Superior temporal gyrus (tissue), 1 donor: ENCODE measurements at regions not wholly inside any gene's neighbourhood (a gene's known extent, or its start where the extent isn't known, plus 50 kb on each side); places are given as distances from the start of the nearest gene placed in this dataset.
"Not testable (repeated sequence)": the region's sequence is repeated elsewhere in the genome, so short reads cannot be mapped to it uniquely, and the experiment has no call there.

Experiments used
- DNase-seq: peaks from one replicate; pipeline ENCODE4 v3.0.0-alpha.2; 2016; ENCODE audit errors: extremely low spot score

DNA sequence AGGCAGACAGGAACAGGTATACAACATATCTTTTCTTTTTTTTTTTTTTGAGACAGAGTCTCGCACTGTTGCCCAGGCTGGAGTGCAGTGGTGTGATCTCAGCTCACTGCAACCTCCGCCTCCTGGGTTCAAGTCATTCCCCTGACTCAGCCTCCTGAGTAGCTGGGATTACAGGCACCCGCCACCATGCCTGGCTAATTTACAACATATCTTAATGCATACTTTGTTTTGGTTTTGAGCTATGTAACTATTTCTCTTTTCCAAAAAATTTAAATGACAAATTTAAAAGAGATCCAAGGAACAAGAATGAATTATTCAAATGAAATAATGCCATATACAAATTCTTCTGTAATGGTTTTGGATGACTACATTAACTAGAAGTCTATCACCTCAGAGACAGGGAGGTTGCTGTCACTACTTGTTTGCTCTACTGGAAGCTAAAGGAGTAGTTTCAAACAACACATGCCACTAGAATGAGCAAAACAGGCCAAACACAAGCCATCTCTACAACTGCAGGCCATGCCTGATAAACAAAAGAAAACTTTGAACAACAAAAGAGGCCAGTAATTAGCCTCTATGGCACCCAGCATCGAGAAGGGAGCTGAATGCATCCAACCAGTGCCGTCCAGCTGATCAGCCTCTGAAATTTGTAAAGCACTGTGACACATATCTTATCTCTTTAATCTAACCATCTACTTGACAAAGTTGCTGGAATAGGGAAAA lies 133.6 kb upstream of the VOPP1 start:
- DNase-seq: not testable (repeated sequence)

GRCh38 chr7:55702831-55703230 lies 130.5 kb upstream of the VOPP1 start:
- not testable (repeated sequence) for DNase-seq

DNA sequence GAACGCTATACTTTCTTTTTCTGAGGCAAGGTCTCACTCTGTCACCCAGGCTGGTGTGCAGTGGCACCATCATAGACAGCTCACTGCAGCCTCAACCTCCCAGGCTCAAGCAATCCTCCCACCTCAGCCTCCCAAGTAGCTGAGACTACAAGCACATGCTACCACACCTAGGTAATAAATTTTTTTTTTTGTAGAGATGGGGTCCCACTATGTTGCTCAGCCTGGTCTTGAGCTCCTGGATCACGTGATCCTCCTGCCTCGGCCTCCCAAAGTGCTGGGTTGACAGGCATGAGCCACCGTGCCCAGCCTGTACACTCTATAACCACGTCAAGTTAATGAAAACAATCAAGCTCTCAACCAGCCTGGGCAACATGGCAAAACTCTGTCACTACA lies 127.1 kb upstream of the VOPP1 start:
- not testable (repeated sequence) for DNase-seq

- not testable (repeated sequence) for DNase-seq
These were observed 126.5 kb upstream of the VOPP1 start for GRCh38 chr7:55698607-55699449.

DNA sequence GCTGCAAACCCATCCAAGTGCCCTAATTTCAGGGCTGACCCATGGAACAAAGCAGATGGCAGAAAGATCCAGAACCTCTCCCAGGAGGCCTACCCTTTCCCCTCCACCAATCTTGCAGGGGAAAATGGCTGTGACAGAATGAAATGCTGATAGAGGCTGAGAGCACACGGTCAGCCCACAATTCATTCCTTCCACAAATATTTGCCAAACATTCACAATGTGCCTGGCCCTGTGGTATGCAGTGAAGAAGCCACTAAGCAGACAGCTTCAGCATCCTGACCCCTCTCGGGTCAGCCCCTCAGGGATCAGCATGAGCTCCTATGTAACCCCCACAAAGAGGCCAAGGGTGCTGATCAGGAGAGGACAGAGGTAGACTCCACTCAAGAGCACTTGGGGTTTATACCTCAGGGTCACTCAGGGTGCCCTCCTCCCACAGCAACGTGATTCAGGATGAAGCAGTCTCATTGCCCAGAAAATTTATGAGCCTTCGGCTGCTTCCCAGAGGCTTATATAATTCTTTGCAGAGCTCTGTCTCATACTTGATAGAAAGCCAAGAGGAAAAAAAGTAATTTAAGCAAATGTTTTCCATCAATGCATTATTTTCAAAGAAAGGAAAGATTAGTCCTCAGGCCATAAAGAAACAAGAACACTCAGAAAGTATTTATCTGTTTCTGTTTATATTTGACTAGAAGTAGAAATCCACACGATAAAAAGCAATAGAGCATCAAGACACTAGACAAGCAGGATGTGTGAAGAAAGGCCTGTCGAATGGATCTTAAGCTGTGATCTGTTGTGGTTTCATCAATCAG lies 123.8 kb upstream of the VOPP1 start:
- not testable (repeated sequence) for DNase-seq

GRCh38 chr7:55694484-55694883 lies 122.2 kb upstream of the VOPP1 start:
- not testable (repeated sequence) for DNase-seq

GRCh38 chr7:55688684-55689681 lies 116.7 kb upstream of the VOPP1 start:
- not testable (repeated sequence) for DNase-seq

GRCh38 chr7:55688261-55688660 lies 116.0 kb upstream of the VOPP1 start:
- DNase-seq: not testable (repeated sequence)

DNA sequence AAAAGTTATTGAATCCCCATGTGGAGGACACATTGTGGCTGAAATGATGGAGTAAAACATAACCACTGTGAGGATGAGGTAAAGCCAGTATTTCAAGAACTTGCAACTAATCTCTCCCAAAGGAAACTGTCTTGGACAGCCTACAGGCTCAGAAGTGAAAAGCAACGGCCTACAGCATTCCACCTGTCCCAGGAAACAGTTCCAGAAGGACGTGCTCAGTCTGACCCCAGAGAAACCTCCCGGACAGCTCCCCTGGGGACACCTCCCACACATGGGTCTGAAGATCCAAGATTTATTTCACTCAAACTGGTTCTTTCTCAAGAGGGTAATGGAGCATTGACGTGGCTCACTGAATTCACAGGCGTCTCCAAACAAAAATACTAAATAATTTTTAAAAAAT lies 115.0 kb upstream of the VOPP1 start:
- not testable (repeated sequence) for DNase-seq

- not testable (repeated sequence) for DNase-seq
These were observed 114.5 kb upstream of the VOPP1 start for GRCh38 chr7:55686771-55687170.

GRCh38 chr7:55683501-55683900 lies 111.2 kb upstream of the VOPP1 start:
- DNase-seq: not testable (repeated sequence)

GRCh38 chr7:55675589-55675988 lies 103.3 kb upstream of the VOPP1 start:
- DNase-seq: not testable (repeated sequence)

DNA sequence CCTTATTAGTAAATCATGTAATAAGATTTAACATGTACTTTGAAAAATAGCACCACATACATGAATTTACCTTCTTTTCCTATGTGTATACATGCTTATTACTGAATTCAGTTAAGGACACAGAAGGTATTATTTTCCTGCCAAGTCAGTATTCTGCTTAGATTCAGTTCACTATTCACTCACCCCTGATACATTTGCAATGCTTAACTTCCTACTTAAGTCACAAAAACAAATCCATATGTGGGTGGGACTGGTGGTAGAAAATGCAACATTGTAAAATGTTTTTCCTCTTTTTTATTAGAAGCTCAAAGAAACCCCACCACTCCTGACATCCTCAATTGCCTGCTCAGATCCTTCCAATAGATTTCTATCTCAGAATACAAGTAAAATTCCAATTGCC lies 101.2 kb upstream of the VOPP1 start:
- DNase-seq: not testable (repeated sequence)

DNA sequence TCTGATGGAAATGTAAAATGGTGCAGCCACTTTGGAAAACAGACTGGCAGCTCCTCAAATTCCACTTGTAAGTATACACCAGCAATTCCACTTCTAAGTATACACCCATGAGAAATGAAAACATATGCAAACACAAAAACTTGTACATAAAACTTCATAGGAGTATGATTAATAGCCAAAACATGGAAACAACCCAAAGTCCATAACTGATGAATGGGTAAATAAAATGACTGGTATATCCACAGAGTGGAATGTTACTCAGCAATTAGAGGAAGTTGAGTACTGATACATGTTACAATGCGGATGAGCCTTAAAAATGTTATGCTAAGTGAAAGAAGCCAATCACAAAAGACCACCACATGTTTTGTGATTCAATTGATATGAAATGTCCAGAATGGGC lies 99.8 kb upstream of the VOPP1 start:
- DNase-seq: not testable (repeated sequence)

DNA sequence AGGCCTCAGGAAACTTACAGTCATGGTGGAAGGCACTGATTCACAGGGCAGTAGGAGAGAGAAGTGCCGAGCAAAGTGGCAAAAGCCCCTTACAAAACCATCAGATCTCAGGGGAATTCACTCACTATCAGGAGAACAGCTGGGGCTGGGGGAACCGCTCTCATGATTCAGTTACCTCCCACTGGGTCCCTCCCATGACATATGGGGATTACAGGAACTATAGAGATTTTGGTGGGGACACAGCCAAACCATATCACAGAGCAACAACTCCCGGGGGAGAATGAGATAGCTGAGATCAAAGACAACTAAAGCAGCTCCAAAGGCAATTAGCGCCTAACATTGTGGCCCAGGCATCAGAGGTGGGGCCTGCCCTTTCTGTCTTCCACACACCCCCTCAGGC lies 85.4 kb upstream of the VOPP1 start:
- DNase-seq: no peak

GRCh38 chr7:55651057-55651456 lies 78.8 kb upstream of the VOPP1 start:
- no peak for DNase-seq

GRCh38 chr7:55649238-55649637 lies 76.9 kb upstream of the VOPP1 start:
- no peak for DNase-seq

- no peak for DNase-seq
These were observed 72.3 kb upstream of the VOPP1 start for GRCh38 chr7:55644567-55644966.

DNA sequence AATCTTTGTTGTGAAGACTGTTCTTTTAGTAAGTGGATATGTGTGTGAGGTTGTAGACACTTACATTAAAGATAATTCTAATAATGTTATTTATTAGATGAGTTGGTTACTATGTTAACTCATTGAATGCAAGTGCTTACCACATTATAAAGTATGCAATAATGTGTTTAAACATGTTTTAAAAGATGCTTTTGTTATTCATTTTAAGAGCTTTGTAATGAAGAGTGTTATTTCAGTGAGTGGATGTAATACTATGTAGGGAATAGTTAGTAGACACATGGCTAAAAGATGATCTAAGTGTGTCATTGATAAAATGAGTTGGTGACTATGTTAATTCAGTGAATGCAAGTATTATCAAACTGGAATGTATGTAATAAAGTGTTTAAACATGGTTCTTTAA lies 70.0 kb upstream of the VOPP1 start:
- no peak for DNase-seq

GRCh38 chr7:55641811-55642210 lies 69.5 kb upstream of the VOPP1 start:
- DNase-seq: no peak

DNA sequence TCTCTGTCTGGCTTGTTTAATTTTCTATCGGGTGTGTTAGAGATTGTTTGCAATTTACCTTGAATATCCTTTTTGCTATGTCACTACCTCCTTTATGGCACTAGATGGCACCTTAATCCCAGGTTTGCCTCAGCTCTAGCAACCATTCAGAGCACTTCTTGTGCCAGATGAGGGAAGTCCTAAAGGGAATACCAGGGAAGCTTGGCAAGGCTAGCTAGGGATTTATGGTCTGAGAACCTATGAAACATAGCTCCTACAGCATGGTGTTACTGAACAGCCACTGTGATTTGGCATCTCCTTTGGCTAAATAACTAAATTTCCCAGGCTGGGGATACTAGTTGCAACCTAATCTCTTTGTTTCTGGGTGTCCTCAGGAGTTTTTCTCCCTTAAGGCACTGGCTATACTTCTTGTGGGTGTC lies 69.0 kb upstream of the VOPP1 start:
- peak; percentile 81 for DNase-seq
